ENCODE measurements at regions not wholly inside any gene's neighbourhood (a gene's known extent, or its start where the extent isn't known, plus 50 kb on each side); places are given as distances from the start of the nearest gene placed in this dataset.

- DNase-seq (no peak), ATAC-seq (ENCODE audit: poor library complexity) (no peak)
- intact Hi-C loops (cut with DNase I, micrococcal nuclease) = no loop called here
- ChIA-PET CTCF (no interaction called here), POLR2A (no interaction called here)
- H3K27me3 Mint-ChIP-seq = no peaks in the 10 kb centered on the region
- Histone ChIP-seq H3K36me3 (ENCODE audit: insufficient read depth, low read length) (no peaks in the 10 kb centered on the region), H3K9me3 (ENCODE audit: control insufficient read depth in 1 of 2, insufficient read depth in 1 of 2, low read length in 2 of 2) (peaks cover 0 to 3% of the 10 kb centered on the region in 2 experiments), H3K27ac (ENCODE audit: low read depth in 1 of 2, low read length in 2 of 2) (no peak overlapping the region), H3K27me3 (ENCODE audit: control insufficient read depth in 1 of 2, insufficient read depth in 2 of 2, low read length in 2 of 2) (no peaks in the 10 kb centered on the region), H3K4me1 (ENCODE audit: insufficient read depth, low read length) (no peaks in the 10 kb centered on the region), H3K4me3 (ENCODE audit: low read length) (no peak overlapping the region)
- no peaks in the 10 kb centered on the region for H3K36me3 Mint-ChIP-seq (ENCODE audit: low read depth)
- no peak for TF ChIP-seq CTCF (IDR thresholded peaks at IDR 0.05)
- H3K4me1 Mint-ChIP-seq (ENCODE audit: low read depth) = no peaks in the 10 kb centered on the region
- no peaks in the 10 kb centered on the region for H3K9me3 Mint-ChIP-seq
- no peak overlapping the region for H3K27ac Mint-ChIP-seq
- no peak overlapping the region for H3K4me3 Mint-ChIP-seq
Observed at GRCh38 chr2:146239392-146240135, 1605.3 kb upstream of the ACVR2A start.

GRCh38 chr2:146238254-146238966, 1606.4 kb upstream of the ACVR2A start:
- H3K27me3 ChIP-seq (ENCODE audit: control insufficient read depth in 1 of 2, insufficient read depth in 2 of 2, low read length in 2 of 2) = no peaks in the 10 kb centered on the region
- no peaks in the 10 kb centered on the region for H3K36me3 Mint-ChIP-seq (ENCODE audit: low read depth)
- H3K4me1 ChIP-seq (ENCODE audit: insufficient read depth, low read length) = no peaks in the 10 kb centered on the region
- ATAC-seq (ENCODE audit: poor library complexity) (no peak), DNase-seq (no peak)
- no peak for TF ChIP-seq CTCF (IDR thresholded peaks at IDR 0.05)
- H3K36me3 ChIP-seq (ENCODE audit: insufficient read depth, low read length) = no peaks in the 10 kb centered on the region
- H3K4me1 Mint-ChIP-seq (ENCODE audit: low read depth) = no peaks in the 10 kb centered on the region
- no peaks in the 10 kb centered on the region for H3K27me3 Mint-ChIP-seq
- no peak overlapping the region for H3K4me3 ChIP-seq (ENCODE audit: low read length)
- H3K4me3 Mint-ChIP-seq = no peak overlapping the region
- no peak overlapping the region for H3K27ac ChIP-seq (ENCODE audit: low read depth in 1 of 2, low read length in 2 of 2)
- no peak overlapping the region for H3K27ac Mint-ChIP-seq
- ChIA-PET CTCF (no interaction called here), POLR2A (no interaction called here)
- H3K9me3 ChIP-seq (ENCODE audit: control insufficient read depth in 1 of 2, insufficient read depth in 1 of 2, low read length in 2 of 2) = peaks cover 0 to 3% of the 10 kb centered on the region in 2 experiments
- H3K9me3 Mint-ChIP-seq = no peaks in the 10 kb centered on the region
- intact Hi-C loops (cut with DNase I, micrococcal nuclease) = no loop called here

- H3K27ac ChIP-seq (ENCODE audit: low read depth in 1 of 2, low read length in 2 of 2) = no peak overlapping the region
- POLR2A ChIA-PET = no interaction called here
- no peaks in the 10 kb centered on the region for H3K4me1 ChIP-seq (ENCODE audit: insufficient read depth, low read length)
- no peaks in the 10 kb centered on the region for H3K36me3 ChIP-seq (ENCODE audit: insufficient read depth, low read length)
- H3K27me3 ChIP-seq (ENCODE audit: control insufficient read depth in 1 of 2, insufficient read depth in 2 of 2, low read length in 2 of 2) = no peaks in the 10 kb centered on the region
- no peak overlapping the region for H3K4me3 Mint-ChIP-seq
- H3K4me3 ChIP-seq (ENCODE audit: low read length) = no peak overlapping the region
- no peaks in the 10 kb centered on the region for H3K4me1 Mint-ChIP-seq (ENCODE audit: low read depth)
- H3K9me3 ChIP-seq (ENCODE audit: control insufficient read depth in 1 of 2, insufficient read depth in 1 of 2, low read length in 2 of 2) = peaks cover 0 to 6% of the 10 kb centered on the region in 2 experiments
- no peak for ATAC-seq (ENCODE audit: poor library complexity)
- H3K27me3 Mint-ChIP-seq = no peaks in the 10 kb centered on the region
- no peak for DNase-seq
- intact Hi-C loops (cut with DNase I, micrococcal nuclease) = no loop called here
- no peaks in the 10 kb centered on the region for H3K36me3 Mint-ChIP-seq (ENCODE audit: low read depth)
- TF ChIP-seq CTCF (IDR thresholded peaks at IDR 0.05) = no peak
- CTCF ChIA-PET = no interaction called here
- no peaks in the 10 kb centered on the region for H3K9me3 Mint-ChIP-seq
- no peak overlapping the region for H3K27ac Mint-ChIP-seq
Observed at GRCh38 chr2:146235158-146235557, 1609.7 kb upstream of the ACVR2A start.
